ENCODE measurements at regions not wholly inside any gene's neighbourhood (a gene's known extent, or its start where the extent isn't known, plus 50 kb on each side); places are given as distances from the start of the nearest gene placed in this dataset.

GRCh38 chr1:230591678-230592077, 50.6 kb upstream of the COG2 start:
- TF ChIP-seq TCF4 (CRISPR knock-in tag; IDR thresholded peaks at IDR 0.05; ENCODE audit: borderline replicate concordance), result no peak
- no peak for TF ChIP-seq PPARA (CRISPR knock-in tag; IDR thresholded peaks at IDR 0.05; ENCODE audit: borderline replicate concordance)
- TF ChIP-seq ZNF565 (CRISPR knock-in tag; conservative IDR thresholded peaks at IDR 0.05; ENCODE audit: low read depth), result no peak
- no peak for TF ChIP-seq TSHZ2 (CRISPR knock-in tag; IDR thresholded peaks at IDR 0.05)
- TF ChIP-seq OSR1 (CRISPR knock-in tag; IDR thresholded peaks at IDR 0.05), result no peak
- no peak for TF ChIP-seq ZFP30 (CRISPR knock-in tag; IDR thresholded peaks at IDR 0.05)
- TF ChIP-seq SNAI2 (CRISPR knock-in tag; IDR thresholded peaks at IDR 0.05), result no peak
- TF ChIP-seq POU6F1 (CRISPR knock-in tag; IDR thresholded peaks at IDR 0.05; ENCODE audit: borderline replicate concordance, low read depth), result no peak
- no peak for TF ChIP-seq ISL1 (CRISPR knock-in tag; IDR thresholded peaks at IDR 0.05)
- no peak for TF ChIP-seq BACH2 (CRISPR knock-in tag; IDR thresholded peaks at IDR 0.05; ENCODE audit: borderline replicate concordance)
- TF ChIP-seq, protein P1, sequence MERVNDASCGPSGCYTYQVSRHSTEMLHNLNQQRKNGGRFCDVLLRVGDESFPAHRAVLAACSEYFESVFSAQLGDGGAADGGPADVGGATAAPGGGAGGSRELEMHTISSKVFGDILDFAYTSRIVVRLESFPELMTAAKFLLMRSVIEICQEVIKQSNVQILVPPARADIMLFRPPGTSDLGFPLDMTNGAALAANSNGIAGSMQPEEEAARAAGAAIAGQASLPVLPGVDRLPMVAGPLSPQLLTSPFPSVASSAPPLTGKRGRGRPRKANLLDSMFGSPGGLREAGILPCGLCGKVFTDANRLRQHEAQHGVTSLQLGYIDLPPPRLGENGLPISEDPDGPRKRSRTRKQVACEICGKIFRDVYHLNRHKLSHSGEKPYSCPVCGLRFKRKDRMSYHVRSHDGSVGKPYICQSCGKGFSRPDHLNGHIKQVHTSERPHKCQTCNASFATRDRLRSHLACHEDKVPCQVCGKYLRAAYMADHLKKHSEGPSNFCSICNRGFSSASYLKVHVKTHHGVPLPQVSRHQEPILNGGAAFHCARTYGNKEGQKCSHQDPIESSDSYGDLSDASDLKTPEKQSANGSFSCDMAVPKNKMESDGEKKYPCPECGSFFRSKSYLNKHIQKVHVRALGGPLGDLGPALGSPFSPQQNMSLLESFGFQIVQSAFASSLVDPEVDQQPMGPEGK (CRISPR knock-in tag; IDR thresholded peaks at IDR 0.05; ENCODE audit: borderline replicate concordance), result no peak
- ATAC-seq, result no peak

DNA sequence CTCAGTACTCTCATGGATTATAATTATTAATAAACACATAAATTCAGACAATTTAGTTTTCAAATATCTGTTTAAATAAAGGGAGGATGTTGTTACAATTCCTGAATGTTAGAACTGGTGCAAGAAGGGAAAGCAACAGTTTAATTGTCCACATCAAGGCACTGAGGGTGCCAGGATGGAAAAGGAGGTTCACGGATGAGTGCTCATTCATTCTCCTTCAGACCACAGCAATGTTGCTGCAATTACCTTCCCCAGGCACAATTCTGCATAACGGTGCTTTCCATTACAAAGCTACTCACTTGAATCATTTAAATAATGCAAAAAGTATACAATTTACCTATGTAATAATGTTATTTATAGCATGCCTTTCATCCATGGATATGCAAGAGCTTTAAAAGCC, 52.3 kb upstream of the COG2 start:
- TF ChIP-seq, protein P1 (CRISPR knock-in tag; IDR thresholded peaks at IDR 0.05; ENCODE audit: borderline replicate concordance), result no peak
- no peak for TF ChIP-seq GLIS3 (CRISPR knock-in tag; IDR thresholded peaks at IDR 0.05)
- no peak for TF ChIP-seq ZC3H10 (CRISPR knock-in tag; IDR thresholded peaks at IDR 0.05)
- TF ChIP-seq CREB5 (CRISPR knock-in tag; IDR thresholded peaks at IDR 0.05; ENCODE audit: low read depth), result no peak
- no peak for TF ChIP-seq TCF4 (CRISPR knock-in tag; IDR thresholded peaks at IDR 0.05; ENCODE audit: borderline replicate concordance)
- no peak for TF ChIP-seq SNAI2 (CRISPR knock-in tag; IDR thresholded peaks at IDR 0.05)
- no peak for TF ChIP-seq ZNF8 (CRISPR knock-in tag; IDR thresholded peaks at IDR 0.05)
- no peak for ATAC-seq

DNA sequence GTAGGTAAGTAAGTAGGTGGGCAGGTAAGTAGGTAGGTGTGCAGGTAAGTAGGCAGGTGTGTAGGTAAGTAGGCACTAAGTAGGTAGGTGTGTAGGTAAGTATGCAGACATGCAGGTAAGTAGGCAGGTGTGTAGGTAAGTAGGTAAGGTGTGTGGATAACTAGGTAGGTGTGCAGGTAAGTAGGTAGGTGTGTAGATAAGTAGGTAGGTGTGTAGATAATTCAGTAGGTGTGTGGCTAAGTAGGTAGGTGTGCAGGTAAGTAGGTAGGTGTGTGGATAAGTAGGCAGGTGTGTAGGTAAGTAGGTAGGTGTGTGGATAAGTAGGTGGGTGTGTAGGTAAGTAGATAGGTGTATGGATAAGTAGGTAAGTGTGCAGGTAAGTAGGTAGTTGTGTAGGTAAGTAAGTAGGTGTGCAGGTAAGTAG, 53.9 kb upstream of the COG2 start:
- ATAC-seq, result no peak
- TF ChIP-seq ZC3H10 (CRISPR knock-in tag; IDR thresholded peaks at IDR 0.05), result no peak
- TF ChIP-seq ZFP3 (CRISPR knock-in tag; IDR thresholded peaks at IDR 0.05), result no peak
- TF ChIP-seq ZFP30 (CRISPR knock-in tag; IDR thresholded peaks at IDR 0.05), result no peak
- TF ChIP-seq GLIS3 (CRISPR knock-in tag; IDR thresholded peaks at IDR 0.05), result no peak
- TF ChIP-seq ESRRG (CRISPR knock-in tag; IDR thresholded peaks at IDR 0.05), result no peak
- no peak for TF ChIP-seq ZNF70 (CRISPR knock-in tag; IDR thresholded peaks at IDR 0.05)
- no peak for TF ChIP-seq ZNF8 (CRISPR knock-in tag; IDR thresholded peaks at IDR 0.05)

DNA sequence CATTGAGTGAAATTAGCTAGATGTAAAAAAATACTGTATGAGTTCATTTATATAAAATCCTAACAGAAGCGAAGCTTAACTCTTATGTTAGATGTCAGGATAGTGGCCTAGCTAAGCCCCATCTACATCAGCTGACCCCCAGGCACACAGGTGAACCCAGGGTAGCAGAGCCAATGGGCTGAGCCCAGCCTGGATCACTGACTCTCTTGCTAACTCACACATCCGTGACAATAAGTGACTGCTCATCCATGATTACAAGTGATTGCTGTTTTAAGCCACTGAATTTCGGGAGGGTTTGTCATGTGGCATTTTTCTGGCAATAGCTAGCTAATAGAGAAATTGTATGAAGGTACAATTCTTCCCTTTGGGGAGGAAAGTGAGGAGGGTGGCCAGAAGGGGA, 55.2 kb upstream of the COG2 start:
- no peak for TF ChIP-seq CREB5 (CRISPR knock-in tag; IDR thresholded peaks at IDR 0.05; ENCODE audit: low read depth)
- TF ChIP-seq, protein P1 (CRISPR knock-in tag; IDR thresholded peaks at IDR 0.05; ENCODE audit: borderline replicate concordance), result no peak

More for the DNA sequence above, 55.2 kb upstream of the COG2 start:
- ATAC-seq, result no peak
